ENCODE measurements at regions not wholly inside any gene's neighbourhood (a gene's known extent, or its start where the extent isn't known, plus 50 kb on each side); places are given as distances from the start of the nearest gene placed in this dataset.
"Not testable (repeated sequence)": the region's sequence is repeated elsewhere in the genome, so short reads cannot be mapped to it uniquely, and the experiment has no call there.

DNA sequence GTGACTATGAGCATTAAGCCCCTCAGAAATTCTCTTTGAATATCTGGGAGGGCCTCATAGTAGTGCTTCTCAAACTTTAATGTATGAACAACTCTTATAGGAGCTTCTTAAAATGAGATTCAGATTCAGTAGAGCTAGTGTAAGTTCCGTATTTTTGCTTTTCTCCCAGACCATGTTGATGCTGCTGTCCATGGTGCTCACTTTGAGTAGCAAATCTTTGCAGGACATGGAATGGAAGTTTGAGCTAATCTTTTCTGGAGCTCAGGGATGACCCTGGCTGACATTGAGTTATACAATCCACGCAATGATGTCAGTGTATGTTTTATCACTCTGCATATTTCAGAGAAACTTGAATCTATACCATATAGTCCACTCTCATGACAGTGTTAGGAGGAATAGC is 134.2 kb downstream of the OTOL1 start:
- no peak for TF ChIP-seq CTCF (conservative IDR thresholded peaks at IDR 0.05; ENCODE audit: low read length)
- TF ChIP-seq EZH2phosphoT487 (IDR thresholded peaks at IDR 0.05; ENCODE audit: borderline replicate concordance, low read depth, low read length): no peak
- Histone ChIP-seq H2AFZ (ENCODE audit: low read length) (no peak overlapping the region), H3K79me2 (ENCODE audit: insufficient read depth, low read depth, low read length) (no peaks in the 10 kb centered on the region), H3K4me2 (ENCODE audit: low read length) (no peak overlapping the region), H4K20me1 (ENCODE audit: insufficient read depth, low read length) (no peaks in the 10 kb centered on the region), H3K9me3 (ENCODE audit: low read length) (no peaks in the 10 kb centered on the region), H3K27ac (ENCODE audit: low read depth, low read length, poor library complexity, severe bottlenecking) (no peak overlapping the region), H3K4me1 (ENCODE audit: insufficient read depth, low read length, poor library complexity, severe bottlenecking) (no peaks in the 10 kb centered on the region), H3K9me2 (ENCODE audit: insufficient read depth, low read length) (no peaks in the 10 kb centered on the region), H3K4me3 (ENCODE audit: low read depth, low read length, poor library complexity, severe bottlenecking) (no peak overlapping the region), H3K36me3 (ENCODE audit: insufficient read depth, low read length) (no peaks in the 10 kb centered on the region)
- BruUV-seq (replicated peaks): no TSS peak
- CTCF ChIA-PET (ENCODE audit: unreplicated experiment): no interaction called here
- no peak for DNase-seq (ENCODE audit: low spot score)
- intact Hi-C loops (cut with micrococcal nuclease; ENCODE audit: unreplicated experiment): no loop called here
- POLR2A ChIA-PET: no interaction called here

DNA sequence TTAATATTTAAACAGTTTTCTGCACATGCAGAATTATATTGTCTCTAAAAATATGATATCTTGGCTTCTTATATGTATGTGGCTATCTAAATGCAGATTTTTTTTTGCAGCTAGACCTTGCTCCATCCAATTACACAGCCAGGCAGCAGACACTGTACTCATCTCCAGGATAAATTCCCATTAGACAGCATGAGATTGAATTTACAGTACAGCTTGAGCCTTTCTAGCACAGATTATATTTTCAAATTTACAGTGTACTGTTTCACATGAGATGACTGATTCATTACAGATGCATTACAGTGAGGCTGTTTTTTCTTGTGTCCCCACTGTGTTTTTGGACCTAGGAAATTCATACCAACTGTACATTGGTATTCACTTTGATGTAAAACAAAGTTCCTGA is 134.9 kb downstream of the OTOL1 start:
- Histone ChIP-seq H3K79me2 (ENCODE audit: insufficient read depth, low read depth, low read length) (no peaks in the 10 kb centered on the region), H3K4me2 (ENCODE audit: low read length) (no peak overlapping the region), H3K9me3 (ENCODE audit: low read length) (no peaks in the 10 kb centered on the region), H3K36me3 (ENCODE audit: insufficient read depth, low read length) (no peaks in the 10 kb centered on the region), H4K20me1 (ENCODE audit: insufficient read depth, low read length) (no peaks in the 10 kb centered on the region), H3K9me2 (ENCODE audit: insufficient read depth, low read length) (no peaks in the 10 kb centered on the region), H2AFZ (ENCODE audit: low read length) (no peak overlapping the region), H3K4me3 (ENCODE audit: low read depth, low read length, poor library complexity, severe bottlenecking) (no peak overlapping the region), H3K4me1 (ENCODE audit: insufficient read depth, low read length, poor library complexity, severe bottlenecking) (no peaks in the 10 kb centered on the region), H3K27ac (ENCODE audit: low read depth, low read length, poor library complexity, severe bottlenecking) (no peak overlapping the region)
- CTCF ChIA-PET (ENCODE audit: unreplicated experiment): no interaction called here
- TF ChIP-seq EZH2phosphoT487 (IDR thresholded peaks at IDR 0.05; ENCODE audit: borderline replicate concordance, low read depth, low read length) (no peak), CTCF (conservative IDR thresholded peaks at IDR 0.05; ENCODE audit: low read length) (no peak)
- intact Hi-C loops (cut with micrococcal nuclease; ENCODE audit: unreplicated experiment): no loop called here
- POLR2A ChIA-PET: no interaction called here
- DNase-seq (ENCODE audit: low spot score): no peak
- BruUV-seq (replicated peaks): no TSS peak

DNA sequence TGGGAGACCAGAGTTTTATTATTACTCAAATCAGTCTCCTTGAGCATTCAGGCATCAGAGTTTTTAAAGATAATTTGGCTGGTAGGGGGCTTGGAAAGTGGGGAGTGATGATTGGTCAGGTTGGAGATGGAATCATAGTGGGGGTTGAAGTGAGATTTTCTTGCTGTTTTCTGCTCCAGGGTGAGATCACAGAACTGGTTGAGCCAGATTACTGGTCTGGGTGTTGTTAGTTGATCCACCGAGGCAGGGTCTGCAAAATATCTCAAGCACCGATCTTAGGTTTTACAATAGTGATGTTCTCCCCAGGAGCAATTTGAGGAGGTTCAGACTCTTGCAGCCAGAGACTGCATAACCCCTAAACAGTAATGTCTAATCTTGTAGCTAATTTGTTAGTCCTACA is 141.0 kb downstream of the OTOL1 start:
- no peaks in the 10 kb centered on the region for H3K36me3 ChIP-seq (ENCODE audit: insufficient read depth, low read length)
- H3K4me2 ChIP-seq (ENCODE audit: low read length): no peak overlapping the region
- ChIA-PET POLR2A (interaction anchor here (0.7 kb wide), 1 partner anchor 1178 kb away, joined by 3 read pairs; no protein-coding TSS in a partner anchor), CTCF (ENCODE audit: unreplicated experiment) (no interaction called here)
- H3K27ac ChIP-seq (ENCODE audit: low read depth, low read length, poor library complexity, severe bottlenecking): no peak overlapping the region
- H4K20me1 ChIP-seq (ENCODE audit: insufficient read depth, low read length): no peaks in the 10 kb centered on the region
- H3K4me1 ChIP-seq (ENCODE audit: insufficient read depth, low read length, poor library complexity, severe bottlenecking): no peaks in the 10 kb centered on the region
- no peak overlapping the region for H2AFZ ChIP-seq (ENCODE audit: low read length)
- intact Hi-C loops (cut with micrococcal nuclease; ENCODE audit: unreplicated experiment): no loop called here
- TF ChIP-seq CTCF (conservative IDR thresholded peaks at IDR 0.05; ENCODE audit: low read length) (no peak), EZH2phosphoT487 (IDR thresholded peaks at IDR 0.05; ENCODE audit: borderline replicate concordance, low read depth, low read length) (no peak)
- no peaks in the 10 kb centered on the region for H3K79me2 ChIP-seq (ENCODE audit: insufficient read depth, low read depth, low read length)
- DNase-seq (ENCODE audit: low spot score): no peak
- H3K9me3 ChIP-seq (ENCODE audit: low read length): no peaks in the 10 kb centered on the region
- BruUV-seq (replicated peaks): no TSS peak
- H3K9me2 ChIP-seq (ENCODE audit: insufficient read depth, low read length): no peaks in the 10 kb centered on the region
- no peak overlapping the region for H3K4me3 ChIP-seq (ENCODE audit: low read depth, low read length, poor library complexity, severe bottlenecking)

DNA sequence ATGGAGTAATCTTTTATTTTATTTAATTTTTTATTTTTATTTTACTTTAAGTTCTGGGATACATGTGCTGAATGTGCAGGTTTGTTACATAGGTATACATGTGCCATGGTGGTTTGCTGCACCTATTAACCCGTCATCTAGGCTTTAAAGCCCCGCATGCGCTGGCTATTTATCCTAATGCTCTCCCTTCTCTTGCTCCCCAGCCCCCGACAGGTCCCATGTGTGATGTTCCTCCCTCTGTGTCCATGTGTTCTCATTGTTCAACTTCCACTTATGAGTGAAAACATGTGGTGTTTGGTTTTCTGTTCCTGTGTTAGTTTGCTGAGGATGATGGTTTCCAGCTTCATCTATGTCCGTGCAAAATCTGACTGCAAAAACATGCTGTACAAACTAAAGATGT is 142.5 kb downstream of the OTOL1 start:
- H3K79me2 ChIP-seq (ENCODE audit: insufficient read depth, low read depth, low read length); H3K4me1 ChIP-seq (ENCODE audit: insufficient read depth, low read length, poor library complexity, severe bottlenecking); H3K4me3 ChIP-seq (ENCODE audit: low read depth, low read length, poor library complexity, severe bottlenecking); H3K9me3 ChIP-seq (ENCODE audit: low read length); CTCF ChIA-PET (ENCODE audit: unreplicated experiment); H4K20me1 ChIP-seq (ENCODE audit: insufficient read depth, low read length); H3K36me3 ChIP-seq (ENCODE audit: insufficient read depth, low read length); BruUV-seq (replicated peaks); intact Hi-C loops (cut with micrococcal nuclease; ENCODE audit: unreplicated experiment); H3K9me2 ChIP-seq (ENCODE audit: insufficient read depth, low read length); H2AFZ ChIP-seq (ENCODE audit: low read length); H3K4me2 ChIP-seq (ENCODE audit: low read length); DNase-seq (ENCODE audit: low spot score); H3K27ac ChIP-seq (ENCODE audit: low read depth, low read length, poor library complexity, severe bottlenecking); POLR2A ChIA-PET: not testable (repeated sequence)

All from OCI-LY7 (cell line).